GM18861 (cell line): ENCODE measurements at regions not wholly inside any gene's neighbourhood (a gene's known extent, or its start where the extent isn't known, plus 50 kb on each side); places are given as distances from the start of the nearest gene placed in this dataset.
"Not testable (repeated sequence)": the region's sequence is repeated elsewhere in the genome, so short reads cannot be mapped to it uniquely, and the experiment has no call there.

Source experiments
- ATAC-seq: cut with Tn5 transposase; IDR thresholded peaks from one replicate; pipeline ENCODE4 v1.9.1; 2021; ENCODE audit not compliant: unreplicated experiment

- ATAC-seq = no peak
Observed at GRCh38 chr7:126016722-126017121, 1087.1 kb upstream of the POT1 start.

- ATAC-seq = peak; percentile 61
Observed at GRCh38 chr7:126005064-126005463, 1075.4 kb upstream of the POT1 start.

DNA sequence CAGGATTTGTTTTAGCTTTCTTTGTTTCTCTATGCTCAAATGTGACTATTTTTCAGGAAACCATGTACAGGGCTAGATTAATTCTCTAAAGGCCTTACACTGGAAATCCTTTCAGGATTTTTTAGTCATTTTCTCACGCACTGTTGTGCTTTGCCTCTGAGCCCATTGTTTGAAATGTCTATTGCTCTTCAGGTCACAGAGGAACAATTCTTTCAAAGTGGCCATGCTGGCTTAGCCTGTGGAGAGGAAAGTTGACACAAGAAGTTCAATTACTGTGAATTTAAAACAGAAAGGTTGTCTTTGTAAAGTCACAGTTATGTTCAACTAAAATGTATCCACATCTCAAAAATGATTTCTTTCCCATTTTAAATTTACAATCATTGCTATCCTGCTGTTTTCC lies 1071.7 kb upstream of the POT1 start:
- ATAC-seq = no peak

GRCh38 chr7:125984795-125985194 lies 1055.2 kb upstream of the POT1 start:
- no peak for ATAC-seq

DNA sequence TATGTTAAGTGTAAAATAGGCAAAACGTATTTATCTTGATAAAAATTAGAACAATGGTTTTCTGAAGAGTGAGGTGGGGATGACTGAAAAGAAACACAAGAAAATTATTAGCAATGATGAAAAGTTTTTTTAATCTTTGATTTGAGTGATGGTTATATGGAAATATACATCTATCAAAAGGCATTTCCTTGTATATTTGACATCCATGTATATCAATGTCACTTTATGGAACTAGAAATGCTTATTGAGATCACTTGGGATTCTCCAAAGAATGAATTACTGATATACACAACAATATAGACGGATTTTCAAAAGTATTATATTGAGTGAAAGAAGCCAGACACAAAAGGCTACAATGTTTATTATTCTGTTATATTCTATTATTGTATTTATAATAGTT lies 1042.0 kb upstream of the POT1 start:
- no peak for ATAC-seq

- ATAC-seq = no peak
Observed at GRCh38 chr7:125966278-125967048, 1036.8 kb upstream of the POT1 start.

DNA sequence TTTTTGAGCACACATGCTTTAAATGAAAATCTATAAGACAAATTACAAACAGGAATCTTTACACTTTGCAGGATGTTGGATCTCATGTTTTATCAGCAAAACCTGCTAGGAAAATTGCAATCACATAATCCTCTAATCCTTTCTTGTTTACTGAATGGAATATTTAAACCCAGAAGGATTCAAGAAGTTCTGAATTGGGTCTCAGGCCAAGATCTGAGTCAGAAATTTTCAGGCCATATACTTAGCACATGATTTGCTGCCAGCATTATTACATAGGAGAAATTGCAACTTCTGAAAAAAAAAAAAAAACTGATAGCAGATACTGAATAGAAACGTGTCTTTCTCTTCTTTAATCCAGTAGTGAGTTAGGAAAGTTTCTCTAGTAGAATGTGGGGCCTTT lies 1005.3 kb upstream of the POT1 start:
- no peak for ATAC-seq

- ATAC-seq = no peak
Observed at GRCh38 chr7:125934539-125934938, 1004.9 kb upstream of the POT1 start.

GRCh38 chr7:125930848-125931247 lies 1001.2 kb upstream of the POT1 start:
- no peak for ATAC-seq

- ATAC-seq = no peak
Observed at GRCh38 chr7:125927556-125927955, 997.9 kb upstream of the POT1 start.

DNA sequence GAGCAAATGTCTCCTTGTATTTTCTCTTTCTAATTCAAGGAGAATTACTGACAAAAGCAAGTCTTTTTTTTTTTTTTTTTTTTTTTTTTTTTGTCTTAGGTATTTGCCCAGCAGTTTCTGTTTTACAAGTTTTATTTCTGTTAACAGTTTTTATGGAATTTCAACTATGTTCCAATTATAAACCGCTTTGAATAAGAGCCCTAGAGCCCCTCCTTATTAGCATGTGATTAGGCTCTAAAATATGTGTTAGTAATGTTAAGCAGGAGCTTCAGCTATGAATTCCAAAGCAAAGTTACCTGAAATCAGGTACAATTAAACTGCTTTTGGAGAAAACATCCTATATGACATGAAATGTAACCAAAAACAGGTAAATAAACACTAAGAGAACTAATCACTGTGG lies 997.0 kb upstream of the POT1 start:
- ATAC-seq = no peak

- ATAC-seq = no peak
Observed at GRCh38 chr7:125924037-125924436, 994.4 kb upstream of the POT1 start.

DNA sequence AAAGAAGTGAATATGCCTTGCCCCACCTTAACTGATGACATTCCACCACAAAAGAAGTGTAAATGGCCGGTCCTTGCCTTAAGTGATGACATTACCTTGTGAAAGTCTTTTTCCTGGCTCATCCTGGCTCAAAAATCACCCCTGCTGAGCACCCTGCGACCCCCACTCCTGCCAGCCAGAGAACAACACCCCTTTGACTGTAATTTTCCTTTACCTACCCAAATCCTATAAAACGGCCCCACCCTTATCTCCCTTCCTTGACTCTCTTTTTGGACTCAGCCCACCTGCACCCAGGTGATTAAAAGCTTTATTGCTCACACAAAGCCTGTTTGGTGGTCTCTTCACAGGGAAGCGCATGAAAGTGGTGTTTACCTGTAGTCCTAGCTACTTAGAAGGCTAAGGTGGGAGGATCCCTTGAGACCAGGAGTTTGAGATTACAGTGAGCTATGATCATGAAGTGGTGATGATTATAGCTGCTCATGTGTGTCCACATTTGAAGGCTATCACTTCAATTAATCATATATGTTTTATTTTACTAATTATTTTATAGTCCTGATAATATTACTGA lies 985.8 kb upstream of the POT1 start:
- ATAC-seq = not testable (repeated sequence)

DNA sequence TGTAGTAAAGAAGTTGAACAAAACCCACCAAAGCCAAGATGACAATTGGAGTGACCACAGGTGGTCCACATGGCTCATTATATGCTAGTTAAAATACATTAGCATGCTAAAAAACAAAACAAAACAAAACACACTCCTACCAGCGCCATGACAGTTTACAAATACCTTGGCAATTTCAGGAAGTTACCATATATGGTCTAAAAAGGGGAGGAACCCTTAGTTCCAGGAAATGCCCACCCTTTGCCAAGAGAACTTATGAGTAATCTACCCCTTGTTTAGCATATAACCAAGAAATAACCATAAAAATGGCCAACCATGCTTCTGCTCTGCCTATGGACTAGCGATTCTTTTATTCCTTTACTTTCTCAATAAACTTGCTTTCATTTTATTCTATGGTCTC lies 979.1 kb upstream of the POT1 start:
- no peak for ATAC-seq

DNA sequence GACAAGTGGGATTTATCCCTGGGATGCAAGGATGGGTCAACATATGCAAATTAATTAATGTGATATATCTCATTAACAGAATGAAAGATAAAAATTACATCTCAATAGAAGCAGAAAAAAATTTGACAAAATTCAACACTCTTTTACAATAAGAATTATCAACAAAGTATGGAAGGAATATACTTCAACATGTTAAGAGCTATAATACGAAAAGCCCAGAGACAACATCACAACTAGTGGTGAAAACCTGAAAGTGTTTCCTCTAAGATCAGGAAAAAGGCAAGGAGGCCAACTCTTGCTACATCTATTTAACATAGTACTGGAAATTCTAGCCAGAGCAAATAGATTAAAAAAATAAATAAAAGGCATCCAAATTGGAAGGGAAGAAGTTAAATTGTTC lies 970.0 kb upstream of the POT1 start:
- ATAC-seq = no peak

DNA sequence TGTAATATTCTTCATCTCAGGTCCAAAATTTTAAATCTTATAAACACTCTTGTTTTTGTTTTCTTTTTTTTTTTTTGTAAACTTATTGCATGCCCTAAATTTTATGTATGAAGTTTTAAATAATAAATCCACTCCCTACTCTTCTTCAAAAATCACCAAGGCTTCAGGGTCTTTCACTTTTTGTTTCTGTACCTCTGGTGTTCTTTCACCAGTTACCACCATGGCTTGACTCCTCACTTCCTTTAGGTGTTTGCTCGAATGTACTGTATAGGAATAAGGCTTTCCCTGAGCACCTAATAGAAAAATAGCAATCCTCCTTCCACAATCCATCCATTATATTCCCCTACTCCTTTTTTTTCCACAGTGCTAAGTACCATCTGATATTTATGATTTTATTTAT lies 962.8 kb upstream of the POT1 start:
- no peak for ATAC-seq

- ATAC-seq = no peak
Observed at GRCh38 chr7:125878988-125879387, 949.4 kb upstream of the POT1 start.

- ATAC-seq = no peak
Observed at GRCh38 chr7:125878235-125878956, 948.8 kb upstream of the POT1 start.

GRCh38 chr7:125877246-125877645 lies 947.6 kb upstream of the POT1 start:
- ATAC-seq = no peak

GRCh38 chr7:125876431-125876830 lies 946.8 kb upstream of the POT1 start:
- no peak for ATAC-seq

GRCh38 chr7:125871431-125871830 lies 941.8 kb upstream of the POT1 start:
- ATAC-seq = no peak

DNA sequence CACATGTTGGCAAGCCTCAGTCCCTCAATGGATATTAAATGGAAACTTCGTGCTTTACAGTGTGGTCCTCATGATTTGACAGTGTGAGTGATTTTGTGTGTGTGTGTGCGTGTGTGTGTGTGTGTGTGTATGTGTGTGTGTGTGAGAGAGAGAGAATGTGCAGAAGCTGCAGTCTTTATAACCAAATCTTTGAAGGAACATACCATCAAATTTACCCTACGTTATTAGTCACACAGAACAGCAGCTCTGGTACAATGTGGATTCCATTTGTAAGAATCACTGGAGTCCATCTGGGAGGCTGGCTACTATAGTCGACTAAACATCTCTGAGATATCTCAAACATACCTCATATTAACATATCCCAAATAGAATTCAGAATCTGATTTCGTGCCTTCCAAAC lies 928.0 kb upstream of the POT1 start:
- ATAC-seq = no peak
